KMS-11 (cell line): ENCODE measurements at regions not wholly inside any gene's neighbourhood (a gene's known extent, or its start where the extent isn't known, plus 50 kb on each side); places are given as distances from the start of the nearest gene placed in this dataset.
"Not testable (repeated sequence)": the region's sequence is repeated elsewhere in the genome, so short reads cannot be mapped to it uniquely, and the experiment has no call there.

Experiments used
- H2AFZ ChIP-seq: fragments of 200-600 bp; sonication (generic); 2 replicates; pipeline ENCODE4 v1.6.1; 2016; ENCODE audit warnings: antibody characterized with exemption, mixed run types, low read depth
- H3K27ac ChIP-seq: fragments of 200-600 bp; sonication (generic); 2 replicates; pipeline ENCODE4 v1.6.1; 2016; ENCODE audit warnings: mild to moderate bottlenecking, mixed run types
- H3K27me3 ChIP-seq: fragments of 200-600 bp; sonication (generic); 2 replicates; pipeline ENCODE4 v1.6.1; 2017; ENCODE audit warnings: mild to moderate bottlenecking, low read depth, mixed run types, moderate library complexity; ENCODE audit not compliant: insufficient read depth
- H3K36me3 ChIP-seq: fragments of 200-600 bp; sonication (generic); 2 replicates; pipeline ENCODE4 v1.6.1; 2017; ENCODE audit warnings: mild to moderate bottlenecking, mixed run types; ENCODE audit not compliant: insufficient read depth
- H3K4me1 ChIP-seq: fragments of 200-600 bp; sonication (generic); 2 replicates; pipeline ENCODE4 v1.6.1; 2016; ENCODE audit warnings: mild to moderate bottlenecking, low read depth, mixed run types; ENCODE audit not compliant: poor library complexity, severe bottlenecking
- H3K4me2 ChIP-seq: fragments of 200-600 bp; sonication (generic); 2 replicates; pipeline ENCODE4 v1.7.0; 2016; ENCODE audit warnings: mild to moderate bottlenecking, mixed run types
- H3K4me3 ChIP-seq: fragments of 200-600 bp; sonication (generic); IDR thresholded peaks from 2 replicates; pipeline ENCODE4 v1.6.1; 2017; ENCODE audit warnings: low read depth, low read length, mixed read lengths; ENCODE audit not compliant: insufficient read depth
- H3K79me2 ChIP-seq: fragments of 200-600 bp; sonication (generic); 2 replicates; pipeline ENCODE4 v1.6.1; 2016; ENCODE audit warnings: low read depth, mixed run types; ENCODE audit not compliant: insufficient read depth
- H3K9ac ChIP-seq: fragments of 200-600 bp; sonication (generic); 2 replicates; pipeline ENCODE4 v1.6.1; 2016; ENCODE audit warnings: mild to moderate bottlenecking, mixed run types
- H4K20me1 ChIP-seq: fragments of 200-600 bp; sonication (generic); 2 replicates; pipeline ENCODE4 v1.6.1; 2016; ENCODE audit warnings: mild to moderate bottlenecking, mixed run types; ENCODE audit not compliant: insufficient read depth
- TF ChIP-seq, protein P1 (sequence below): fragments of 200-600 bp; sonication (generic); conservative IDR thresholded peaks from 2 replicates; pipeline ENCODE4 v1.6.1; 2017; ENCODE audit warnings: low read depth, mild to moderate bottlenecking, antibody characterized with exemption, low read length, moderate library complexity, mixed read lengths

DNA sequence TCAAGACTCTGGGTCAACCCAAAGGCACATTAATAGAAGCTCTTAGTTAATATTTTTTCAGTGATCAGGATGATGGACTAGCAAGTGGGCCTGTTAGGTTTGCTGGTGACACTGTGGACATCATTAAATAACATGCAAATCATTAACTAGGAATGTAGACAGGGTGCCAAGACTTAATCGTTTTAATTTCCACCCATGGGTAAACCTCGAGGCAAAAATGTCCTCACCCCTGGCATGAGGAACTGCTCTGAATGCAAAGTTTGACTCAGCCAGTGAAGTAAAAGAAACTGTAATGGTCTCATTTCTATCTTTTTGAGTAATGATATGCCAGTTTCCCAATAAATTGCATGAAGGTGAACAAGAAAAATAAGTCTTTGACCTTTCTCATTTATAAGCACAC lies 152.6 kb upstream of the MEX3C start:
- H2AFZ ChIP-seq: no peak overlapping the region

DNA sequence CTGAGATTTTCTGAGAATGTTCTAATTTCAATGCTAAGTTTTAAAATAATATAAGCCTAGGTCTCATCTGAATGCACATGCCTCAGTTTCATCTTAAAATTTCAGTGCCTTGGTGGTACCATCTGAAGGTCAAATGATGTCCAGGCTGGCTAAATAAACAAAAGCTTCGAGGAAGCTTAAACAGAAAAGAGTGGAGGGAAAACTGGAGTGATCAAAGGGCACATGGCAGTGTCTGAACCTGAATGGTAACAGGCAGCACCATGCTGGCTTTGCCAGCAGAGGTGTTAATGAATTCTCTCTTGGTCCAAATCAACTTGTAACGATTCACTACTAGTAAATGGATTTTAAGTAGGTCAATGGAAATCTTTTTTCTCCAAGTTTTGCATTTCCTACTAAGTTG lies 158.4 kb upstream of the MEX3C start:
- Histone ChIP-seq H4K20me1 (no peaks in the 10 kb centered on the region), H3K79me2 (no peaks in the 10 kb centered on the region), H3K4me2 (no peak overlapping the region), H3K27ac (no peak overlapping the region), H3K4me3 (no peak overlapping the region), H3K36me3 (no peaks in the 10 kb centered on the region), H2AFZ (no peak overlapping the region), H3K9ac (no peak overlapping the region), H3K27me3 (no peaks in the 10 kb centered on the region), H3K4me1 (peaks cover 26% of the 10 kb centered on the region)
- TF ChIP-seq, protein P1, sequence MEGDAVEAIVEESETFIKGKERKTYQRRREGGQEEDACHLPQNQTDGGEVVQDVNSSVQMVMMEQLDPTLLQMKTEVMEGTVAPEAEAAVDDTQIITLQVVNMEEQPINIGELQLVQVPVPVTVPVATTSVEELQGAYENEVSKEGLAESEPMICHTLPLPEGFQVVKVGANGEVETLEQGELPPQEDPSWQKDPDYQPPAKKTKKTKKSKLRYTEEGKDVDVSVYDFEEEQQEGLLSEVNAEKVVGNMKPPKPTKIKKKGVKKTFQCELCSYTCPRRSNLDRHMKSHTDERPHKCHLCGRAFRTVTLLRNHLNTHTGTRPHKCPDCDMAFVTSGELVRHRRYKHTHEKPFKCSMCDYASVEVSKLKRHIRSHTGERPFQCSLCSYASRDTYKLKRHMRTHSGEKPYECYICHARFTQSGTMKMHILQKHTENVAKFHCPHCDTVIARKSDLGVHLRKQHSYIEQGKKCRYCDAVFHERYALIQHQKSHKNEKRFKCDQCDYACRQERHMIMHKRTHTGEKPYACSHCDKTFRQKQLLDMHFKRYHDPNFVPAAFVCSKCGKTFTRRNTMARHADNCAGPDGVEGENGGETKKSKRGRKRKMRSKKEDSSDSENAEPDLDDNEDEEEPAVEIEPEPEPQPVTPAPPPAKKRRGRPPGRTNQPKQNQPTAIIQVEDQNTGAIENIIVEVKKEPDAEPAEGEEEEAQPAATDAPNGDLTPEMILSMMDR: no peak

More for the DNA sequence above, 152.6 kb upstream of the MEX3C start:
- TF ChIP-seq, protein P1: no peak
- H3K27me3 ChIP-seq: no peaks in the 10 kb centered on the region
- H4K20me1 ChIP-seq: no peaks in the 10 kb centered on the region
- H3K4me3 ChIP-seq: no peak overlapping the region
- H3K79me2 ChIP-seq: no peaks in the 10 kb centered on the region
- no peaks in the 10 kb centered on the region for H3K4me1 ChIP-seq
- no peak overlapping the region for H3K9ac ChIP-seq
- H3K27ac ChIP-seq: no peak overlapping the region
- no peaks in the 10 kb centered on the region for H3K36me3 ChIP-seq
- no peak overlapping the region for H3K4me2 ChIP-seq

DNA sequence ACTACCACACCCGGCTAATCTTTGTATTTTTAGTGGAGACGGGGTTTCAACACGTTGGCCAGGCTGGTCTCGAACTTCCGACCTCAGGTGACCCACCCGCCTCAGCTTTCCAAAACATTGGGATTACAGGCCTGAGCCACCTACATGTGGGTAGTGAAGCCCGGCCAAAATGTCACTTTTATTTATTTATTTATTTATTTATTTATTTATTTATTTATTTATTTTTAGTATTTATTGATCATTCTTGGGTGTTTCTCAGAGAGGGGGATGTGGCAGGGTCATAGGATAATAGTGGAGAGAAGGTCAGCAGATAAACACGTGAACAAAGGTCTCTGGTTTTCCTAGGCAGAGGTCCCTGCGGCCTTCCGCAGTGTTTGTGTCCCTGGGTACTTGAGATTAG lies 162.8 kb upstream of the MEX3C start:
- not testable (repeated sequence) for H3K27me3 ChIP-seq, H3K4me3 ChIP-seq, H3K79me2 ChIP-seq, H2AFZ ChIP-seq, H3K4me2 ChIP-seq, H3K36me3 ChIP-seq, H3K9ac ChIP-seq, H3K27ac ChIP-seq, H4K20me1 ChIP-seq
- H3K4me1 ChIP-seq: peaks cover 58% of the 10 kb centered on the region

DNA sequence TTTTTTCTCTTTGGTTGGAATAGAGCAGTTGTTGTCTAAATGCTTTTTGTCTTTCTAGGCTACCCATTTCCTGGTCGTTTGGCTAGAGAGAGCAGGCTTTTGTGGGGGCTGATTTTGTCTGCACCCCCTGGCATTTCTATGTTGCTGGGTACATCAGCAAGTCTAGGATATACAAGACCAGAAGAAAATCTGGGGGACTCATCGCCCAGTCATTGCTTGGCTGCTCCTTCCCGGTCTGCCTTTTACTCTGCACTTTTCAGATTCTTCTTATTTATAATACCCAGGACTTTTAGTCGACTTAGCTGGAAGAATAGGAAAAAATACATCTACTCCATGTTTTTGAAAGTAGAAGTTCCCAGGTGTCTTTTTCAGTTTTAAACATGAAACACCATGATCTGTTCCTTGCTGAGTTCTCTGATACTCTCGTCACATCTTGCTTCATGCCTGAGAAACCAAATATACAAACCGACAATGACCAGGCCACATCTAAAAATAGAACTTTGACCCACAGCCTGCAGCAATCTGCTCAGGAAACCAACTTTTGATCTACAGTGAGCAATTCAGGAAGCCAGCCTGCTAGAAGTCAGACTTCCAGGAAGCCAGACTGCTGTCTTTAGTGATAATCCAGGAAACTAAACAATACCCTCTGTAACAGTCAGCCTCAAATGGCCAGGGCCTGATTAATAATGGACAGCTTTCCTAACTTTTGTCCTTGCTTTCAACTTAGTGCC lies 163.8 kb upstream of the MEX3C start:
- H4K20me1 ChIP-seq: no peaks in the 10 kb centered on the region
- H3K4me2 ChIP-seq: peak overlapping the region; percentile 66
- peaks cover 58% of the 10 kb centered on the region for H3K4me1 ChIP-seq
- no peak overlapping the region for H3K4me3 ChIP-seq
- no peaks in the 10 kb centered on the region for H3K79me2 ChIP-seq
- TF ChIP-seq, protein P1: no peak
- H3K27me3 ChIP-seq: no peaks in the 10 kb centered on the region
- H3K36me3 ChIP-seq: no peaks in the 10 kb centered on the region
- H3K9ac ChIP-seq: peak overlapping the region; percentile 33; the same call in 1 of the 2 replicates
- peak overlapping the region; percentile 54 for H2AFZ ChIP-seq
- peak overlapping the region; percentile 79 for H3K27ac ChIP-seq

DNA sequence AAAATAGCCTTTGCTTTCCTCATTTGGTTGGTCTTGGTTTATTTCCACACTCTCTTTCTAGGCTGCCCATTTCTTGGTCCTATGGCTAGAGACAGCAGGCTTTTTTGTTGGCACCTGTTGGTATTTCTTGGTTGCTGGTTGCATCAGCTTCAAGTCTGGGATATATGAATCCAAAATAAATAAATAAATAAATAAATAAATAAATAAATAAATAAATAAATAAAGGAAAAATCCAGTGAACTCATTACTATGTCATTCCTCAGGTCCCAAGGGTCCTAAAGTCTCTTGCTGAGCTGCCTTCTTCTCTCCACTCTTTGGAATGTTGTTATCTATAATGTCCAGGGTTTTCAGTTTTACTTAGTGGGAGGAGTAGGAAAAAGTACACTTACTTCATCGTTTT lies 165.9 kb upstream of the MEX3C start:
- Histone ChIP-seq H2AFZ (no peak overlapping the region), H3K9ac (no peak overlapping the region), H3K4me3 (no peak overlapping the region), H3K4me1 (peaks cover 53% of the 10 kb centered on the region), H3K4me2 (no peak overlapping the region), H3K27me3 (no peaks in the 10 kb centered on the region), H3K27ac (no peak overlapping the region), H3K79me2 (no peaks in the 10 kb centered on the region), H4K20me1 (no peaks in the 10 kb centered on the region), H3K36me3 (no peaks in the 10 kb centered on the region)
- TF ChIP-seq, protein P1: no peak
